UCSD-AML1 (cell line): ENCODE measurements at regions not wholly inside any gene's neighbourhood (a gene's known extent, or its start where the extent isn't known, plus 50 kb on each side); places are given as distances from the start of the nearest gene placed in this dataset.
"Not testable (repeated sequence)": the region's sequence is repeated elsewhere in the genome, so short reads cannot be mapped to it uniquely, and the experiment has no call there.

ENCODE experiments used
- DNase-seq: peaks from one replicate; lab custom pipeline; 2025; ENCODE audit not compliant: unreplicated experiment; lab: John Stamatoyannopoulos, UW

GRCh38 chr21:35390013-35390776 is 341.1 kb upstream of the RUNX1 start:
- DNase-seq = no peak

GRCh38 chr21:35386491-35387079 is 337.5 kb upstream of the RUNX1 start:
- DNase-seq = no peak

- no peak for DNase-seq
Measured at GRCh38 chr21:35384375-35384774, 335.3 kb upstream of the RUNX1 start.

- DNase-seq = no peak
Measured at GRCh38 chr21:35382696-35383095, 333.6 kb upstream of the RUNX1 start.

- DNase-seq = no peak
Measured at GRCh38 chr21:35381743-35382310, 332.7 kb upstream of the RUNX1 start.

GRCh38 chr21:35380304-35380703 is 331.2 kb upstream of the RUNX1 start:
- not testable (repeated sequence) for DNase-seq

GRCh38 chr21:35378881-35379280 is 329.8 kb upstream of the RUNX1 start:
- DNase-seq = no peak

- no peak for DNase-seq
Measured at GRCh38 chr21:35377505-35378090, 328.5 kb upstream of the RUNX1 start.

GRCh38 chr21:35376406-35377135 is 327.5 kb upstream of the RUNX1 start:
- no peak for DNase-seq

GRCh38 chr21:35375115-35375514 is 326.0 kb upstream of the RUNX1 start:
- DNase-seq = no peak

GRCh38 chr21:35373998-35374397 is 324.9 kb upstream of the RUNX1 start:
- no peak for DNase-seq

GRCh38 chr21:35372201-35372600 is 323.1 kb upstream of the RUNX1 start:
- no peak for DNase-seq

GRCh38 chr21:35370671-35371070 is 321.6 kb upstream of the RUNX1 start:
- no peak for DNase-seq

- DNase-seq = no peak
Measured at GRCh38 chr21:35370071-35370470, 321.0 kb upstream of the RUNX1 start.

- no peak for DNase-seq
Measured at GRCh38 chr21:35368326-35368725, 319.2 kb upstream of the RUNX1 start.

GRCh38 chr21:35367553-35367952 is 318.5 kb upstream of the RUNX1 start:
- no peak for DNase-seq

GRCh38 chr21:35366394-35367080 is 317.4 kb upstream of the RUNX1 start:
- DNase-seq = no peak

- no peak for DNase-seq
Measured at GRCh38 chr21:35363458-35363857, 314.4 kb upstream of the RUNX1 start.

- no peak for DNase-seq
Measured at GRCh38 chr21:35361988-35362387, 312.9 kb upstream of the RUNX1 start.

- no peak for DNase-seq
Measured at GRCh38 chr21:35360870-35361570, 311.9 kb upstream of the RUNX1 start.
